ENCODE measurements at regions not wholly inside any gene's neighbourhood (a gene's known extent, or its start where the extent isn't known, plus 50 kb on each side); places are given as distances from the start of the nearest gene placed in this dataset.

- no peak for TF ChIP-seq LARP7 (IDR thresholded peaks at IDR 0.05)
- 0 out of 2 replicates have a peak, but pooled peaks have one; percentile 30 for TF ChIP-seq ZNF134 (CRISPR knock-in tag; conservative IDR thresholded peaks at IDR 0.05)
- TF ChIP-seq PKNOX1 (IDR thresholded peaks at IDR 0.05), result 0 out of 2 replicates have a peak, but pooled peaks have one; percentile 15
- no peak for TF ChIP-seq MAFG (tag; conservative IDR thresholded peaks at IDR 0.05)
- TF ChIP-seq SNAPC5 (CRISPR knock-in tag; IDR thresholded peaks at IDR 0.05), result no peak
- TF ChIP-seq RHOXF2B (CRISPR knock-in tag; conservative IDR thresholded peaks at IDR 0.05), result no peak
- TF ChIP-seq ZBTB9 (CRISPR knock-in tag; IDR thresholded peaks at IDR 0.05), result no peak
- TF ChIP-seq DPF2 (IDR thresholded peaks at IDR 0.05), result no peak
- no peak for TF ChIP-seq BRF1 (IDR thresholded peaks at IDR 0.05; ENCODE audit: borderline replicate concordance, extremely low read depth, insufficient read length)
- no peak for TF ChIP-seq ZNF696 (CRISPR knock-in tag; conservative IDR thresholded peaks at IDR 0.05)
- no peak for TF ChIP-seq SMAD4 (CRISPR knock-in tag; conservative IDR thresholded peaks at IDR 0.05)
- no peak for TF ChIP-seq CHD4 (IDR thresholded peaks at IDR 0.05; ENCODE audit: insufficient read depth, insufficient replicate concordance, low read depth, low read length, poor library complexity, severe bottlenecking)
- no peak for TF ChIP-seq PHTF2 (CRISPR knock-in tag; IDR thresholded peaks at IDR 0.05)
- TF ChIP-seq MITF (IDR thresholded peaks at IDR 0.05), result no peak
- TF ChIP-seq SAP30 (IDR thresholded peaks at IDR 0.05; ENCODE audit: borderline replicate concordance, insufficient read depth, low read depth, low read length, poor library complexity, severe bottlenecking), result no peak
- TF ChIP-seq CHAMP1 (IDR thresholded peaks at IDR 0.05), result no peak
- no peak for TF ChIP-seq ZBTB26 (CRISPR knock-in tag; IDR thresholded peaks at IDR 0.05)
- no peak for TF ChIP-seq ZNF695 (CRISPR knock-in tag; IDR thresholded peaks at IDR 0.05)
- TF ChIP-seq CBFB (CRISPR knock-in tag; IDR thresholded peaks at IDR 0.05), result no peak
- TF ChIP-seq HNRNPLL (IDR thresholded peaks at IDR 0.05; ENCODE audit: low read depth, low read length, poor library complexity, severe bottlenecking), result no peak
- TF ChIP-seq PPARD (CRISPR knock-in tag; IDR thresholded peaks at IDR 0.05), result no peak
- TF ChIP-seq ETV1 (tag; conservative IDR thresholded peaks at IDR 0.05; ENCODE audit: low read depth), result no peak
- TF ChIP-seq ZNF253 (CRISPR knock-in tag; conservative IDR thresholded peaks at IDR 0.05), result no peak
Observed at GRCh38 chr5:176184608-176185132, 53.6 kb upstream of the SIMC1 start (continued).
